H9 (cell line): ENCODE measurements at regions not wholly inside any gene's neighbourhood (a gene's known extent, or its start where the extent isn't known, plus 50 kb on each side); places are given as distances from the start of the nearest gene placed in this dataset.

Source experiments
- DNase-seq: peaks from one replicate; pipeline ENCODE4 v3.0.0-alpha.2; 2017
- H2AFZ ChIP-seq: one replicate; pipeline ENCODE4 v1.6.1; 2013; ENCODE audit warnings: mild to moderate bottlenecking, low read length, control low read depth, moderate library complexity
- H2AK5ac ChIP-seq: 2 replicates; pipeline ENCODE4 v1.6.1; 2013; ENCODE audit warnings: low read length, control low read depth, mixed read lengths; ENCODE audit not compliant: insufficient read length
- H2BK120ac ChIP-seq: one replicate; pipeline ENCODE4 v1.6.1; 2013; ENCODE audit warnings: low read depth, mild to moderate bottlenecking, low read length, control low read depth, inconsistent platforms; ENCODE audit not compliant: poor library complexity, severe bottlenecking
- H2BK12ac ChIP-seq: 2 replicates; pipeline ENCODE4 v1.6.1; 2013; ENCODE audit warnings: low read length, control low read depth, mixed read lengths, low read depth; ENCODE audit not compliant: insufficient read length
- H2BK15ac ChIP-seq: 2 replicates; pipeline ENCODE4 v1.6.1; 2013; ENCODE audit warnings: low read depth, low read length, control low read depth
- H2BK20ac ChIP-seq: one replicate; pipeline ENCODE4 v1.6.1; 2013; ENCODE audit warnings: low read depth, mild to moderate bottlenecking, low read length, control low read depth, inconsistent platforms; ENCODE audit not compliant: poor library complexity, severe bottlenecking
- H2BK5ac ChIP-seq: 2 replicates; pipeline ENCODE4 v1.6.1; 2013; ENCODE audit warnings: low read length, control low read depth, mixed read lengths; ENCODE audit not compliant: insufficient read length
- H3K14ac ChIP-seq: 2 replicates; pipeline ENCODE4 v1.6.1; 2013; ENCODE audit warnings: low read length, control low read depth; ENCODE audit not compliant: insufficient read depth
- H3K18ac ChIP-seq: 2 replicates; pipeline ENCODE4 v1.6.1; 2013; ENCODE audit warnings: low read depth, mild to moderate bottlenecking, mixed read lengths, low read length, control low read depth; ENCODE audit not compliant: insufficient read length
- H3K23ac ChIP-seq: 2 replicates; pipeline ENCODE4 v1.6.1; 2013; ENCODE audit warnings: low read length, control low read depth, mixed read lengths, low read depth; ENCODE audit not compliant: insufficient read length
- H3K23me2 ChIP-seq: 2 replicates; pipeline ENCODE4 v1.6.1; 2013; ENCODE audit warnings: low read depth, mild to moderate bottlenecking, mixed read lengths, low read length, control low read depth; ENCODE audit not compliant: insufficient read length, poor library complexity, severe bottlenecking
- H3K27ac ChIP-seq: 2 replicates; pipeline ENCODE4 v1.5.1; 2013; ENCODE audit warnings: low read length, control low read depth, mixed read lengths, low read depth; ENCODE audit not compliant: insufficient read length
- H3K27me3 ChIP-seq: 2 replicates; pipeline ENCODE4 v1.6.1; 2013; ENCODE audit warnings: low read length, control low read depth, inconsistent platforms; ENCODE audit not compliant: insufficient read depth
- H3K4ac ChIP-seq: 2 replicates; pipeline ENCODE4 v1.6.1; 2013; ENCODE audit warnings: low read depth, mild to moderate bottlenecking, control low read depth, inconsistent platforms, low read length, moderate library complexity
- H3K4me1 ChIP-seq: 2 replicates; pipeline ENCODE4 v1.6.1; 2013; ENCODE audit warnings: low read length, control low read depth, inconsistent platforms; ENCODE audit not compliant: insufficient read depth
- H3K4me2 ChIP-seq: 2 replicates; pipeline ENCODE4 v1.6.1; 2013; ENCODE audit warnings: low read length, control low read depth, mixed read lengths; ENCODE audit not compliant: insufficient read length, insufficient read depth
- H3K56ac ChIP-seq: 2 replicates; pipeline ENCODE4 v1.6.1; 2013; ENCODE audit warnings: low read depth, mild to moderate bottlenecking, mixed read lengths, low read length, control low read depth; ENCODE audit not compliant: insufficient read length
- H3K79me1 ChIP-seq: 2 replicates; pipeline ENCODE4 v1.6.1; 2013; ENCODE audit warnings: low read depth, mild to moderate bottlenecking, moderate library complexity, low read length, control low read depth, inconsistent platforms; ENCODE audit not compliant: insufficient read depth, poor library complexity, severe bottlenecking
- H3K79me2 ChIP-seq: 2 replicates; pipeline ENCODE4 v1.6.1; 2013; ENCODE audit warnings: low read length, control low read depth, inconsistent platforms; ENCODE audit not compliant: insufficient read depth
- H3K9ac ChIP-seq: 2 replicates; pipeline ENCODE4 v1.6.1; 2013; ENCODE audit warnings: low read length, control low read depth, mixed read lengths; ENCODE audit not compliant: insufficient read length; ENCODE audit errors: extremely low read depth
- H3K9me3 ChIP-seq: one replicate; pipeline ENCODE4 v1.6.1; 2013; ENCODE audit warnings: low read depth, low read length, inconsistent platforms; ENCODE audit not compliant: control insufficient read depth
- H3T11ph ChIP-seq: one replicate; pipeline ENCODE4 v1.6.1; 2013; ENCODE audit warnings: mild to moderate bottlenecking, low read length, control low read depth, inconsistent platforms
- H4K20me1 ChIP-seq: one replicate; pipeline ENCODE4 v1.6.1; 2013; ENCODE audit not compliant: control insufficient read depth, insufficient read length, insufficient read depth
- H4K5ac ChIP-seq: 2 replicates; pipeline ENCODE4 v1.6.1; 2013; ENCODE audit warnings: low read depth, mild to moderate bottlenecking, mixed read lengths, low read length, control low read depth; ENCODE audit not compliant: insufficient read length
- H4K8ac ChIP-seq: replicated peaks from 2 replicates; pipeline ENCODE4 v1.6.1; 2013; ENCODE audit warnings: low read length, control low read depth, mixed read lengths, low read depth; ENCODE audit not compliant: insufficient read length
- H4K91ac ChIP-seq: 2 replicates; pipeline ENCODE4 v1.6.1; 2013; ENCODE audit warnings: low read depth, mild to moderate bottlenecking, moderate library complexity, mixed read lengths, low read length, control low read depth; ENCODE audit not compliant: insufficient read length
- H3K27ac Mint-ChIP-seq, 3 experiments: 2 replicates in 2 of 3; 3 replicates in 1 of 3; pipeline ENCODE4 v1.8.0; 2020 to 2021; ENCODE audit warnings: mixed read lengths in 3 of 3, mild to moderate bottlenecking in 1 of 3, moderate library complexity in 1 of 3
- H3K27me3 Mint-ChIP-seq: 2 replicates; pipeline ENCODE4 v1.8.0; 2021; ENCODE audit warnings: low read depth, mild to moderate bottlenecking, moderate library complexity, mixed read lengths
- H3K36me3 Mint-ChIP-seq, 3 experiments: 2 replicates in 2 of 3; 3 replicates in 1 of 3; pipeline ENCODE4 v1.8.0; 2020 to 2021; ENCODE audit warnings: low read depth in 3 of 3, mixed read lengths in 3 of 3; ENCODE audit not compliant: insufficient read depth in 1 of 3
- H3K4me1 Mint-ChIP-seq, 2 experiments: 2 replicates each; pipeline ENCODE4 v1.8.0; 2020; ENCODE audit warnings: mixed read lengths in 2 of 2
- H3K4me3 Mint-ChIP-seq, 2 experiments: 2 replicates in 1 of 2; 3 replicates in 1 of 2; pipeline ENCODE4 v1.8.0; 2020 to 2021; ENCODE audit warnings: mild to moderate bottlenecking in 2 of 2, mixed read lengths in 2 of 2, moderate library complexity in 1 of 2
- H3K9me3 Mint-ChIP-seq, 2 experiments: 2 replicates in 1 of 2; 3 replicates in 1 of 2; pipeline ENCODE4 v1.8.0; 2020; ENCODE audit warnings: mild to moderate bottlenecking in 2 of 2, mixed read lengths in 2 of 2, moderate library complexity in 1 of 2
- CTCF ChIP-seq: fragments of 200-600 bp; sonication (generic); conservative IDR thresholded peaks from 3 replicates; pipeline ENCODE4 v1.8.0; 2021; ENCODE audit warnings: antibody characterized with exemption, mild to moderate bottlenecking
- WGBS: extraction: QIAGEN DNeasy Blood & Tissue Kit; methylation state at CpG from one replicate; pipeline ENCODE4 v1.1.7; 2013; ENCODE audit warnings: missing lambda C conversion rate, low lambda C conversion rate, mixed read lengths; ENCODE audit not compliant: insufficient read length; ENCODE audit errors: extremely low coverage; 5-methylcytosine and 5-hydroxymethylcytosine counted together

GRCh38 chr1:218670875-218671274, 325.7 kb downstream of the TGFB2 start:
- Histone ChIP-seq H3K18ac (no peak overlapping the region), H3K4ac (no peak overlapping the region), H4K20me1 (no peaks in the 10 kb centered on the region), H3K9me3 (no peaks in the 10 kb centered on the region), H2BK12ac (no peak overlapping the region), H2BK15ac (no peak overlapping the region), H3K79me1 (no peaks in the 10 kb centered on the region), H2AFZ (no peak overlapping the region), H3K9ac (no peak overlapping the region), H3K27me3 (no peaks in the 10 kb centered on the region), H3K23me2 (no peaks in the 10 kb centered on the region), H3K14ac (no peak overlapping the region), H4K91ac (no peak overlapping the region), H3K4me2 (no peak overlapping the region), H3K79me2 (no peaks in the 10 kb centered on the region), H2AK5ac (no peak overlapping the region), H4K8ac (no peak overlapping the region), H2BK5ac (no peak overlapping the region), H2BK120ac (no peak overlapping the region), H3T11ph (no peak overlapping the region), H3K27ac (no peak overlapping the region), H3K56ac (no peak overlapping the region), H3K23ac (no peak overlapping the region), H2BK20ac (no peak overlapping the region), H3K4me1 (peaks cover 3% of the 10 kb centered on the region; the same call in 1 of the 2 replicates), H4K5ac (no peak overlapping the region)
- TF ChIP-seq CTCF: no peak
- no peak overlapping the region for H3K27ac Mint-ChIP-seq
- no peak overlapping the region for H3K4me3 Mint-ChIP-seq
- H3K4me1 Mint-ChIP-seq: peaks cover 10 to 12% of the 10 kb centered on the region in 2 experiments
- H3K36me3 Mint-ChIP-seq: peaks cover 0 to 6% (median 0%) of the 10 kb centered on the region in 3 experiments; a peak in 2 of 7 replicates
- no CpG with 5 or more reads among the region's 1 CpG for WGBS
- peaks cover 2 to 6% of the 10 kb centered on the region in 2 experiments; a peak in 3 of 5 replicates for H3K9me3 Mint-ChIP-seq
- H3K27me3 Mint-ChIP-seq: no peaks in the 10 kb centered on the region
- DNase-seq: no peak
